Smooth muscle cell (in vitro differentiated cells): ENCODE measurements at regions not wholly inside any gene's neighbourhood (a gene's known extent, or its start where the extent isn't known, plus 50 kb on each side); places are given as distances from the start of the nearest gene placed in this dataset.

ENCODE experiments used
- DNase-seq: peaks from one replicate; lab custom pipeline; 2025; ENCODE audit not compliant: unreplicated experiment; lab: John Stamatoyannopoulos, UW
- H2AFZ ChIP-seq: fragments of 200-600 bp; sonication (generic); 2 replicates; pipeline ENCODE4 v1.6.0; 2016; ENCODE audit warnings: antibody characterized with exemption, low read depth, mild to moderate bottlenecking
- H3F3A ChIP-seq: fragments of 200-600 bp; sonication (generic); 2 replicates; pipeline ENCODE4 v1.6.0; 2017; ENCODE audit warnings: antibody characterized with exemption, low read depth
- H3K27ac ChIP-seq: fragments of 200-600 bp; sonication (generic); 2 replicates; pipeline ENCODE4 v1.5.1; 2016; ENCODE audit warnings: low read depth, mild to moderate bottlenecking
- H3K27me3 ChIP-seq: fragments of 200-600 bp; sonication (generic); 2 replicates; pipeline ENCODE4 v1.6.1; 2016; ENCODE audit warnings: low read depth, mild to moderate bottlenecking
- H3K36me3 ChIP-seq: fragments of 200-600 bp; sonication (generic); 2 replicates; pipeline ENCODE4 v1.5.1; 2016; ENCODE audit warnings: low read depth
- H3K4me1 ChIP-seq: fragments of 200-600 bp; sonication (generic); 2 replicates; pipeline ENCODE4 v1.5.1; 2016; ENCODE audit warnings: low read depth
- H3K4me2 ChIP-seq: fragments of 200-600 bp; sonication (generic); 2 replicates; pipeline ENCODE4 v1.6.0; 2016; ENCODE audit warnings: mild to moderate bottlenecking
- H3K4me3 ChIP-seq: fragments of 200-600 bp; sonication (generic); 2 replicates; pipeline ENCODE4 v1.5.1; 2016; ENCODE audit warnings: mild to moderate bottlenecking
- H3K79me2 ChIP-seq: fragments of 200-600 bp; sonication (generic); 2 replicates; pipeline ENCODE4 v1.6.0; 2016; ENCODE audit warnings: low read depth, mild to moderate bottlenecking
- H3K9ac ChIP-seq: fragments of 200-600 bp; sonication (generic); 2 replicates; pipeline ENCODE4 v1.6.0; 2016; ENCODE audit warnings: low read depth
- H3K9me3 ChIP-seq: fragments of 200-600 bp; sonication (generic); replicated peaks from 2 replicates; pipeline ENCODE4 v1.5.1; 2016; ENCODE audit warnings: low read depth
- H4K20me1 ChIP-seq: fragments of 200-600 bp; sonication (generic); 2 replicates; pipeline ENCODE4 v1.6.0; 2016; ENCODE audit warnings: low read depth
- CTCF ChIP-seq: fragments of 200-600 bp; sonication (generic); IDR thresholded peaks from 2 replicates; pipeline ENCODE4 v1.5.1; 2017; ENCODE audit warnings: borderline replicate concordance, mild to moderate bottlenecking, antibody characterized with exemption; ENCODE audit not compliant: insufficient read depth, poor library complexity, severe bottlenecking
- WGBS: methylation state at CpG from one replicate; pipeline ENCODE4 v1.1.7; 2016; ENCODE audit warnings: low lambda C conversion rate; 5-methylcytosine and 5-hydroxymethylcytosine counted together

GRCh38 chr1:187445066-187445465 lies 616.3 kb downstream of the PLA2G4A start:
- Histone ChIP-seq H3K4me1 (no peaks in the 10 kb centered on the region), H4K20me1 (no peaks in the 10 kb centered on the region), H3K4me3 (no peak overlapping the region), H3K79me2 (no peaks in the 10 kb centered on the region), H3K9me3 (no peaks in the 10 kb centered on the region), H3K27me3 (no peaks in the 10 kb centered on the region), H2AFZ (no peak overlapping the region), H3F3A (no peaks in the 10 kb centered on the region), H3K4me2 (no peak overlapping the region), H3K36me3 (no peaks in the 10 kb centered on the region), H3K27ac (no peak overlapping the region), H3K9ac (no peak overlapping the region)
- no peak for DNase-seq
- TF ChIP-seq CTCF = no peak
- WGBS = 70% methylated on average over 2 of the region's 2 CpGs

GRCh38 chr1:187451238-187451637 lies 622.5 kb downstream of the PLA2G4A start:
- H4K20me1 ChIP-seq = no peaks in the 10 kb centered on the region
- H3K4me1 ChIP-seq = no peaks in the 10 kb centered on the region
- H3K79me2 ChIP-seq = no peaks in the 10 kb centered on the region
- no peaks in the 10 kb centered on the region for H3F3A ChIP-seq
- no peak overlapping the region for H2AFZ ChIP-seq
- DNase-seq = no peak
- no peak overlapping the region for H3K9ac ChIP-seq
- no peaks in the 10 kb centered on the region for H3K9me3 ChIP-seq
- H3K27ac ChIP-seq = no peak overlapping the region
- no peaks in the 10 kb centered on the region for H3K36me3 ChIP-seq
- H3K4me3 ChIP-seq = no peak overlapping the region
- TF ChIP-seq CTCF = no peak
- no peaks in the 10 kb centered on the region for H3K27me3 ChIP-seq
- no peak overlapping the region for H3K4me2 ChIP-seq
- 85% methylated on average over 5 of the region's 5 CpGs for WGBS

- H2AFZ ChIP-seq = no peak overlapping the region
- no peaks in the 10 kb centered on the region for H3F3A ChIP-seq
- no peak overlapping the region for H3K27ac ChIP-seq
- H3K27me3 ChIP-seq = no peaks in the 10 kb centered on the region
- no peak overlapping the region for H3K4me2 ChIP-seq
- no peaks in the 10 kb centered on the region for H3K9me3 ChIP-seq
- 93% methylated on average over 3 of the region's 3 CpGs for WGBS
- no peak overlapping the region for H3K4me3 ChIP-seq
- DNase-seq = no peak
- no peaks in the 10 kb centered on the region for H3K36me3 ChIP-seq
- no peaks in the 10 kb centered on the region for H4K20me1 ChIP-seq
- no peak for TF ChIP-seq CTCF
- H3K79me2 ChIP-seq = no peaks in the 10 kb centered on the region
- no peak overlapping the region for H3K9ac ChIP-seq
- H3K4me1 ChIP-seq = no peaks in the 10 kb centered on the region
Observed at GRCh38 chr1:187454010-187454409, 625.3 kb downstream of the PLA2G4A start.

- no peaks in the 10 kb centered on the region for H3K27me3 ChIP-seq
- DNase-seq = no peak
- H3F3A ChIP-seq = no peaks in the 10 kb centered on the region
- 96% methylated on average over 5 of the region's 5 CpGs for WGBS
- no peaks in the 10 kb centered on the region for H3K79me2 ChIP-seq
- no peaks in the 10 kb centered on the region for H3K4me1 ChIP-seq
- no peak overlapping the region for H3K9ac ChIP-seq
- no peaks in the 10 kb centered on the region for H3K9me3 ChIP-seq
- no peak for TF ChIP-seq CTCF
- no peak overlapping the region for H3K27ac ChIP-seq
- H2AFZ ChIP-seq = no peak overlapping the region
- no peaks in the 10 kb centered on the region for H4K20me1 ChIP-seq
- no peak overlapping the region for H3K4me3 ChIP-seq
- H3K36me3 ChIP-seq = no peaks in the 10 kb centered on the region
- no peak overlapping the region for H3K4me2 ChIP-seq
Observed at GRCh38 chr1:187456446-187456845, 627.7 kb downstream of the PLA2G4A start.
